ENCODE measurements at regions not wholly inside any gene's neighbourhood (a gene's known extent, or its start where the extent isn't known, plus 50 kb on each side); places are given as distances from the start of the nearest gene placed in this dataset.

GRCh38 chr6:146904596-146904995 lies 299.6 kb upstream of the STXBP5 start:
- no peak for DNase-seq

DNA sequence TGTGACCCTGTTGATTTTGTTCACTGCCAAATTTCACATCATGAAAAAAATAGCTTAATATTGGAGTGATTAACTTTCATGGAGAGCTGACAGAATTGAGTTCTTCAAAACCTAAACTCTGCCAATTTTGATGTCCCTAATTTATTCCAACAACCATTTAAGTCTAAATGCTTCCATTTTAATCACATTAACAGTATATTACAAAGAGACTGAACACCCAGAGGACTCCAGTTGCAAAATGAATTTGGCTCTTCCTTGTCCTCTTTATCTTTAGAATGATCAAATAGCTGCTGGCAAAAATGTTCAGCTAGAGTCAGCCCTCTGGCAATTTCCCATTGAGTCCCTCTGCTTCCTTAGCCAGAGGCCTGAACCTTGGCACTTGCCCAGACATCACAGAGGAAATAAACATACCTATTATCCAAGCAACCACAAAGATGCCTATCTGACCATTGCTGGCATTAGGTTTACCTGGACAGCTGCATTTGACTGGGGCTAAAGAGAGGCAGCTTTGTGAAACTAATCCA lies 299.0 kb upstream of the STXBP5 start:
- DNase-seq = no peak

- no peak for DNase-seq
Observed at GRCh38 chr6:146908786-146909185, 295.4 kb upstream of the STXBP5 start.

- DNase-seq = no peak
Observed at GRCh38 chr6:146909376-146909775, 294.8 kb upstream of the STXBP5 start.

DNA sequence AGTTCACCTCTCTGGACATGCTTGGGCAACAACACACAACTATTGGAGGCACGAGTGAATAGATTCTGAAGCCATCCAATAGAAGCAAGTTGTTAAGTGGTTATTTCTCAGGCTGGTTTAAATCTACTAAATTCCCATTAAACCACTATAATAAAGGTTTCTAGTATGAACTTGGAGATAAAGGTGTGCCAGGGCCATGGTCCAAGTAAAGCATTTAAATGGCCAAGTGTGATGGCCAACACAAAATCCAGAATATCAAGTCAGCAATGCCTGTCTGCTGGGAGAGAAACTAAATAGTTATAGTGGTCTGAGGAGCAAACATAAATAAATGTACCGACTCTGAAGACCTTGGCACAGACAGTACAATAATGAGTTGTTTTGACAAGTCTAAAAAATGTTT lies 294.3 kb upstream of the STXBP5 start:
- DNase-seq = no peak

DNA sequence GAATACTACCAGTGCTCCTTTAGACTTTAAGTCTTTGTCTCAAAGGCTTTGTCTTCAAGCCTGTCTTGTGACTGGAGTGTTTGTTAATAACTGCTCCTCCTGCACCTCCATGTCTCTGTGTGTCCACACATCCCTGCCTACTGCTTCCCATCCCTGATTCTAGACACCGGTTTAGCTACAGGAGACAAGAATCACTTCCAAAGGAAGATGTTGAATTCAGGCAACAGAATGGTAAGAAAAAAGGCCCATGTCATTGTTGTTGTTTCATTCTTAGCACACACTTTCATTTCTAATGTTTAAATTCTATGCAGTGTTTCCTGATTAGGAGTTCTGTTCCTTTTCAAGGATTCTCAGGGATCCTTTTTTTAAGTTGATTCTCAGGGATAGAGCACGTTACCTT lies 293.6 kb upstream of the STXBP5 start:
- DNase-seq = no peak

- DNase-seq = no peak
Observed at GRCh38 chr6:146911635-146912215, 292.5 kb upstream of the STXBP5 start.

GRCh38 chr6:146912730-146913685 lies 291.2 kb upstream of the STXBP5 start:
- no peak for DNase-seq

- peak; percentile 16 for DNase-seq
Observed at GRCh38 chr6:146913842-146914488, 290.3 kb upstream of the STXBP5 start.

GRCh38 chr6:146914489-146915483 lies 289.4 kb upstream of the STXBP5 start:
- no peak for DNase-seq

- no peak for DNase-seq
Observed at GRCh38 chr6:146915671-146916127, 288.5 kb upstream of the STXBP5 start.

- no peak for DNase-seq
Observed at GRCh38 chr6:146916435-146917025, 287.7 kb upstream of the STXBP5 start.

DNA sequence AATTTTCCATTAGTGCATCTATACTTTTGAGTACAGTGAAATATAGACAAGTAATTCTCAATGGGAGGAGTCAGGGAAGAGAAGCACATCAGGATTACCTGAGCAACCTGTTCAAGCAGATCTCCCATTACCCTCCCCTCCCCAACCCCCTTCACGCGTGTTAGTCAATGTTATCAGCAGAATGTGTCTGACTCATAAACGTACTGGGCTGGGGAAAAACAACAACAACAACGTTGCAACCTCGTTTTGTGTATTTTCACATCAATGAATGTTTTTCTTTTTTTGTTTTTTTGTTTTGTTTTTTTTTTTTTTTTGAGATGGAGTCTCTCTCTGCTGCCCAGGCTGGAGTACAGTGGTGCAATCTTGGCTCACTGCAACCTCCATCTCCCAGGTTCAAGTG lies 287.0 kb upstream of the STXBP5 start:
- no peak for DNase-seq

- no peak for DNase-seq
Observed at GRCh38 chr6:146917979-146918378, 286.2 kb upstream of the STXBP5 start.

DNA sequence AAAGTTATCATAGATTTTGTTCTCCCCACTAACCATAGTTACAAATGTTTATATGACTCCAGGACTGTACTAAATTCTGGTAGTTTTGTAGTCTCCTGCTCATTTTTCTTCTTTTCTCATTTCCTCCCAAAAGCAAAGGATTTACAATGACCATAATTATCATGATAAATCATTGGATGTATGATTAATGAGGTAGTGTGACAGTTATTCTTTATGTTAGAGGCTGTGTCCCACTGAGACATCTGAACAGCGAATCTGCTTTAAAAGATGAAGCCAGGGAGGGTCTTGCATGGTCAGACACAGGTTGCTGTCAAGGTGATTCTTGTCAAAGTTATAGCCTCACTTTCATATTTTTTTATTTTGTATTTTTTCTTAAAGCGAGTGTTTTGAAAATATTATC lies 285.2 kb upstream of the STXBP5 start:
- no peak for DNase-seq

DNA sequence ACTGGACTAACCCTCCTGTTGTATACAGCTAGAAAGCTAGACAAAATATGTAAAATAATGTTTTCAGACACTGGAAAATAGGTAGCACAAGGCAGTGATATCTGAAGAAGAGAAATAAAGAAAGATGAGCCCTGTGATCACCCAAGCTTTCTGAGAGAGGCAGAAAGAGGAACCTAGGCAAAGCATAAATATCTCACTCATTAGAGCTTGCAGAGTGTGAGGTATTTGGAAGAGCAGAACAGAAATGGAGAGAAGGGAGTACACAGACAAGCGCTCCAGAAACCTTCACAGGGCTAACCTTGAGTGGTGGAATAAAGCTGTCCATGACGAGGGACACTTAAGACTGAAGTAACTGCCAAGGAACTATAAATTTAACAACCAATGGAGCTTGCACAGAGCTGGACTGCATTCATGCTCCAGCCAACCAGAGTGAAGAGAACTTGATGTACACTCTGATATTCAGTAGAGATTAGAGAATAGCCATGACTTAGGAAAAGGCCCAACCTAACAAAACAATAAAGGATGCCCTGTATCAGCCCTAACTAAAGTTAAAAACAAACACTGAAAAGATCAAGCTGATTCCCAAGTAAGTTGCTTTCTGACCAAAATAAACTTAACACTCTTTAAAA lies 280.9 kb upstream of the STXBP5 start:
- no peak for DNase-seq

- no peak for DNase-seq
Observed at GRCh38 chr6:146925846-146926245, 278.4 kb upstream of the STXBP5 start.

- no peak for DNase-seq
Observed at GRCh38 chr6:146928503-146928902, 275.7 kb upstream of the STXBP5 start.

GRCh38 chr6:146931214-146931613 lies 273.0 kb upstream of the STXBP5 start:
- no peak for DNase-seq

DNA sequence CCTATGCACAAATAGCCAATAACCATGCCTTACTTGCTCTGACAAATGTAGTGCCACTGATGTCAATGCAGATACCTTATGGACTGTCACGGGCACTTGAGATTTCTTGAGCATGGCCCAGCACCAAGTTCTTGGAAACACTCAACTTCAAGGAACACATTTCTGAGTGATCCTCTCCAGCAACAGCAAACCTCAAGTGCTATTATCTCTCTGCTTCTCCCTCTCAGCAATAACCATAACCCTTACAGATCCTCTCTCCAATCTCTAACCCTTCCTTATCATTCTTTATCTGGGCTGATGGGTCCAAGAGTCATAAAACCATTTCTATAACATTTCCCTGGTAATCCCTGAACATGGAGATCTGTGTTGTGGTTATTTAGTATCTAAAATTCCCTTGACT lies 266.9 kb upstream of the STXBP5 start:
- no peak for DNase-seq

GRCh38 chr6:146938266-146938665 lies 266.0 kb upstream of the STXBP5 start:
- no peak for DNase-seq
